Right ventricle myocardium superior (tissue), 1 donor: ENCODE measurements at regions not wholly inside any gene's neighbourhood (a gene's known extent, or its start where the extent isn't known, plus 50 kb on each side); places are given as distances from the start of the nearest gene placed in this dataset.
A peak's percentile ranks its signal among the peaks of the same experiment; 100 is the strongest.

Source experiments
- ATAC-seq: fragments of 200-7000 bp; cut with Tn5 transposase; one replicate; pipeline ENCODE4 v1.9.1; 2020; ENCODE audit warnings: mild to moderate bottlenecking; ENCODE audit not compliant: poor library complexity
- DNase-seq: peaks from one replicate; pipeline ENCODE4 v3.0.0-alpha.2; 2020
- intact Hi-C: fragments of 100-400 bp; cut with DNase I; formaldehyde crosslinking; loops from one replicate; pipeline ENCODE4 v1.11.2; 2022
- donor health status: DM: no; HTN: yes; CAD: no; lungs with severe emphysema.

GRCh38 chr3:117133066-117133465, 423.5 kb downstream of the TUSC7 start:
- DNase-seq = no peak
- peak; percentile 46 for ATAC-seq
- intact Hi-C loops = no loop called here

DNA sequence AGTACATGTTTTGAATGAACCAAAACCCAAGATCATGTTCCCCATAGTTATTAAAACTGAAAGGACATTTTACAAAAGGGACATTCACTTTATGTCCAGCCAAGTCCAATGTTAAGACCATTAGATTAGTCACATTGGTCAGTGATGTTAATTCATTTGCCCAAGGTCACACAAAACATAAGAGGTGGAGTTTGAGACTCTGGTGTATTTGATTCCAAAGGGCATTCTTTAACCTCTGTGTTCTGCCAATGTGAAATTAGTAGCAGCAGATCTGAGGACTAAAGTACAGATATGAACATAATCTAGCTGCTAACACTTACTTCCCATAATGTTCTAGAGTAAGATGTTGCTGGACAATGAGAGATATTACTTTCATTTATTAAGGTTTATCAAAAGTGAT, 425.6 kb downstream of the TUSC7 start:
- DNase-seq (no peak), ATAC-seq (no peak)
- intact Hi-C loops = no loop called here

GRCh38 chr3:117136003-117136402, 426.4 kb downstream of the TUSC7 start:
- ATAC-seq = no peak
- intact Hi-C loops = no loop called here

DNA sequence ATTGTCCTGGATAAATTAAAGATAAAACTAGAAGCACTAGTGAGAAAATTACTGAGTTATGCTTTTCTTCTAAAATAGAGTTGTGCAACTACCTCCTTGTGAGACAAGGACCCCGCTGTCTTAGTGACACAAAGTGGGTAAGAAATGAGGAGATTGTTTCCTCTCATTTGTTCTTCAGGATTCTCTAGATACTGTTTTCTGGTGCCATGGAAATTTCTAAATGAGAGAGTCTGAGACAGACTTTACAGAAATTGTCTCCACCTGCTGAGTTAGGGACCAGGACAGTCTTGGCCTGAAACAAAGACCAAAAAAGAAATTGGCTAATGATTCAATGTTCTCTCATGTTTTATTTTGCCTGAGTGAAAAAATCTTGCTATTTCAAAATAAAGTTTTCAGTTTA, 427.5 kb downstream of the TUSC7 start:
- ATAC-seq (no peak), DNase-seq (no peak)
- intact Hi-C loops = no loop called here

More at GRCh38 chr3:117136003-117136402, 426.4 kb downstream of the TUSC7 start:
- no peak for DNase-seq

DNA sequence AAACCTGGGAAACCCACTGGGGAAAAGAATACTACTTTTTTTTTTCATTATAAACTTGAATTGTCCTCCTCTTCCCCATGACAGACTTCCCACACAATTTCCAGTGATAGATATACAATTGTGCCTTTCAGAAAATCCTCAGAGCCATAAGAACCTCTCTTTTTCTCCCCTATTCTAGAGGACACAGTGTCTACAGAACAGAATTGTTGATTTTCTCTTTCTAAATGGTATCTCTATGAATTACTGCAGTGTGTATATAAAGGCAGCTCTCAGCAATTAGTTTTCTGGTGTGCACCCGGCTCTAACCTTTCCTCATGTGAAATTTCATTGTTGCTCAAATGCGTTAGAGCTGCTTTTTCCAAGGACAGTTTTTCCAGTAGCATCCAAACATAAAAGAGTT, 430.1 kb downstream of the TUSC7 start:
- intact Hi-C loops = no loop called here

DNA sequence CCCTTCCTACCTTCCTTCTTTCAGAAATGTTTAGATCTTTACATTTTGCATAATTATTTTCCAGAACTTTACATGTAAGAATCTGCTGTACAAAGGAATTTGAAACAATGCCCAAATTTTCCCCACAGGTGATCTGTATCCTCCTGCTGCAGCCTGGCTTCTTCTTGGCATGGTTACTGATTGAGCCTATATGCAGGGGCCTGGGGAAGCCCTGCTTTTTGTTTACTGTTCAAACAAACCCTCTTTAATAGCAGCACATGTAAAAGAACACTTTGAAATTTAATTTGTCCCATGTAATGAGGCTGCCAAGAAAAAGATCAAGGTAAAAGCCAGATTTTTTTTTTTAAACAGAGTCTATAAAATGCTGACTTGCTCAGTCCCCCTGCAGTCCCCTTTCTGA, 432.2 kb downstream of the TUSC7 start:
- DNase-seq (no peak), ATAC-seq (no peak)
- intact Hi-C loops = no loop called here

More for the DNA sequence above, 430.1 kb downstream of the TUSC7 start:
- DNase-seq (no peak), ATAC-seq (no peak)

DNA sequence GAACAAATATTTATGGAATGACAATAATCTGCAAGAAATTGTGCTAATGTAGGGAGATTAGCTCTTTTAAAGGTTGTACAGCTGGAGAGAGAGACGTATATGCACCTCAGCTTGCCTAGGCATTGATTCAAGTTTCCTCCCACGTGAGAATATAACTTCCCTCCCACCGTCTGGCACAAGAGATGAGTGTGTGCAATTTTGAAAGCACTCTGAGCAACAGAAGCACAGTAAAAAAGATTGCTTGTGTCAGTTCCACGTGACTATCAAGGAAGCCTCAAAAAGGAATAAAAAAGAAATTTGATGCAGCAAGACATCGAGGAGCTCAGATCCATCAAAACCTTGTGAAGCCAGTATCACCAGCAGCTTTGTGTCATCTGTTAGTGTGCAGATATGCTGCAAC, 435.3 kb downstream of the TUSC7 start:
- no peak for DNase-seq
- intact Hi-C loops = no loop called here
- ATAC-seq = no peak

DNA sequence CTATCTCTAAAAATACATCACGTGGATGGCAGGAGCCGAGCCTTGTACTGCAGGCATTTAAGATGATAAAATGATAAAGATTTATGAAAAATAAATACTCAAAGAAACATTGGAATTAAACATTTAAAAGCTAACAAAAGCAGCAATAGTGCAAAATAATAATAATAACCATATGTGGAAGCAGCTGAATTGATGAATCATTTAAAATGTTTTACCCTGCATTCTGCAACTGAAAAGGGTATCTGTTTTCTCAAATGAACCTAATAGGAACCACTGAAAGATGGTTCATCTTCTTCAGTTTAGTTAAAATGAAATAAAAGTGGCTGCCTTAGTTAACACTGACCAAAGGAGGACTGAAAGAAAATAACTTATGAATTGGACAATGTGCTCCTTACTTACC, 436.1 kb downstream of the TUSC7 start:
- DNase-seq = no peak
- ATAC-seq = no peak
- intact Hi-C loops = no loop called here

GRCh38 chr3:117146571-117146970, 437.0 kb downstream of the TUSC7 start:
- intact Hi-C loops = no loop called here
- DNase-seq = no peak
- no peak for ATAC-seq

GRCh38 chr3:117149584-117149983, 440.0 kb downstream of the TUSC7 start:
- ATAC-seq (no peak), DNase-seq (no peak)
- intact Hi-C loops = no loop called here

GRCh38 chr3:117150628-117151027, 441.0 kb downstream of the TUSC7 start:
- DNase-seq (no peak), ATAC-seq (no peak)
- intact Hi-C loops = no loop called here

- intact Hi-C loops = no loop called here
- DNase-seq = no peak
- no peak for ATAC-seq
Observed at GRCh38 chr3:117160176-117160575, 450.6 kb downstream of the TUSC7 start.

- intact Hi-C loops = no loop called here
- no peak for ATAC-seq
- no peak for DNase-seq
Observed at GRCh38 chr3:117161816-117162215, 452.2 kb downstream of the TUSC7 start.

DNA sequence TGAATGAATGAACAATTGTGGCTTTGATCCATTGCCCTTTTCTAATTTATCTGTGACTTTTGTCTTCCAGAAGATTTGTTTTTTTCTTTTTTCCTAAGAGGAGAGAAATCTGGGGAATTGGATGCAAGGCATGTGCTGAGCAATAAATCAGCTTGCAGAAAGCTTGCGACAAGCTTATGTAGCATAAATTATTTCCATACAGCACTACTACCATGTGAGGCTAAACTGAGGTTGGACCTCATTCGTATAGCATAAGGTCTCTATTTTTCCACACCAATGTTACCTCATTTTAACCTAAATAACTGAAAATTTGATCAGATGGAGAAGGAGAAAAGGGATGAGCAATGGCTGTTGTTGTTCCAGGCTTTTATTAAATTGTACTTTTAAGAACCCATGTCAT, 455.6 kb downstream of the TUSC7 start:
- intact Hi-C loops = no loop called here
- ATAC-seq (no peak), DNase-seq (no peak)

DNA sequence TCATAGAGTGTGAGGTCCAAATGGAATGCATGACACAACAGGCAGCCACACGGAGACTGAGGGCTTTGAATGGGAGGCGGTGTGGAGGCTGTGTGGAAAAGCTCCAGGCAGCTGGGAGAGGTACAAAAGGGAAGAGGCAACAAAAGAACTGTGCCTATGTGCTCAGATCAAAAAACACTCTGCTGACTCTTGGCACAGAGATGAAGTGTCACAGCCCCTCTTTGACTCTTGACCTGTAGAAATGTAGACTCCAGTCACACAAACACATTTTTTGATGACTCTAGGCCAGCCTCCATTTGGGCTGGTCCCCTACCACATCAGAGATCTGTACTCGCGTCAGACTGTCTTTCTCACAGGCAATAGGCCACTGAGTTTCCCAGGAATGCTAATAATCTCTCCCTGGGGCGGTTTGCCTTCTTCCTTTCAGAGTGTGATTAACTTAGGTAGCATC, 456.0 kb downstream of the TUSC7 start:
- intact Hi-C loops = no loop called here
- DNase-seq (no peak), ATAC-seq (no peak)

GRCh38 chr3:117168896-117169295, 459.3 kb downstream of the TUSC7 start:
- DNase-seq (no peak), ATAC-seq (no peak)
- intact Hi-C loops = no loop called here

- DNase-seq = no peak
- no peak for ATAC-seq
- intact Hi-C loops = no loop called here
Observed at GRCh38 chr3:117170094-117170493, 460.5 kb downstream of the TUSC7 start.

- intact Hi-C loops = no loop called here
- no peak for ATAC-seq
Observed at GRCh38 chr3:117171124-117171523, 461.5 kb downstream of the TUSC7 start.

GRCh38 chr3:117172426-117172825, 462.8 kb downstream of the TUSC7 start:
- intact Hi-C loops = no loop called here
- no peak for DNase-seq
- no peak for ATAC-seq

More at GRCh38 chr3:117171124-117171523, 461.5 kb downstream of the TUSC7 start:
- DNase-seq = no peak

DNA sequence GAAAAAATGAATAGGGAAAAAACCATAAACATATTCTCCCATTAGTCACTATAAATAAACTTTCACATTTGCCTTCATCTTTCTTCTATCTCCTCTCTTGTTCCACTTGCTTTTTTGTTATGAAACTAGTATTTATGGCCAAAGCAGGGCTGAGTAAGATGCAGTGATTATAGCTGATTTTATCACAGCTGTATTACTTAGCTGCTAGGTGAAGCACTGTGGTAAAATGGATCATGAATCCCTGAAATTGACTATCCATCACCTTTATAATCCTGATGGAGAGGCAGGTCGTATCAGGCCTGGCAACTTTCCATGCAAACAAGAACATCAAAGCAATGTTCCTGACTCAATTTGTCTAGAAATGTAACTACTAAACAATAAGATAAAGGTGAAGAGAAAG, 471.6 kb downstream of the TUSC7 start:
- ATAC-seq (no peak), DNase-seq (no peak)
- intact Hi-C loops = no loop called here

DNA sequence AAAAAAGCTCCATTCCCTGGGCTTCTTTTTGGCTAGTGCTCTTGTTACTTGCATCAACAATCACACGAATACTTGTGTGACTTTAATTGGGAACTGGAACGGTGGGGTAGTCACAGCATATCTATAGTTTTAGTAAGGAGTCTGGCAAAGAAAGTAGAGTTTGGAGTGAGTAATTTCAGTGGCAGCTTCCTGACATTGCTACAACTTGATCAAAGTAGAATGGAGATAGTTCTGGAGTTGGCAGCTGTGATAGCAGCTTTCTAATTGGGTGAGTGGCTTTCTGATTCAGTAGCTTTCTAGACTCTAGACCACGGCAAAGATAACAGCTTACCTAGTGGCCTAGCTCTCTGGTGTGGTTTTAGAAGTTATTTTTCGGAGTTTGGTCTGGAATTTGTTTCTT, 475.0 kb downstream of the TUSC7 start:
- ATAC-seq (no peak), DNase-seq (no peak)
- intact Hi-C loops = no loop called here

DNA sequence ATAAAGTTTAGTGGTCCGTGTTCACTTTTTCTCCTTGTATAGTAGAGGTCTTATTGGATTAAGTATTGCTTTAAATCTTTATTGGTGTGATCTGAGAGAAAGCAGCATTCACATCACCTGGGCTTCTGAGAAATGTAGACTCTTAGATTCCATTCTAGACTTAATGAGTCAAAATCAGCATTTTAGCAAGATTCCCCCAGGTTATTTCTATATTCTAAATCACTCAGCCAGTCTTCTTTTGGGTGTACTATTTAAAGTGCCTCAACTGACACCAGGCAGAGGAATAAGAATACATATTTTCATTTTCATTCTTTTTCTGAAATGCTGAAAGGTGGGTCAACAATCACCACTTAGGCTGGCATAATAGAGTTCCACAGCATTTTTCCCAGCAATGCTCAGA, 481.7 kb downstream of the TUSC7 start:
- intact Hi-C loops = no loop called here
- ATAC-seq (no peak), DNase-seq (no peak)
